ENCODE measurements at regions not wholly inside any gene's neighbourhood (a gene's known extent, or its start where the extent isn't known, plus 50 kb on each side); places are given as distances from the start of the nearest gene placed in this dataset.

- no peak for TF ChIP-seq THAP7 (CRISPR knock-in tag; IDR thresholded peaks at IDR 0.05)
- 0 out of 2 replicates have a peak, but pooled peaks have one; percentile 21 for TF ChIP-seq CBFA2T2 (conservative IDR thresholded peaks at IDR 0.05)
- TF ChIP-seq ZNF197 (CRISPR knock-in tag; IDR thresholded peaks at IDR 0.05; ENCODE audit: low read depth), result no peak
- no peak for TF ChIP-seq ETV1 (tag; conservative IDR thresholded peaks at IDR 0.05; ENCODE audit: low read depth)
- no peak for TF ChIP-seq GABPA (tag; conservative IDR thresholded peaks at IDR 0.05; ENCODE audit: low read depth)
- peak; percentile 34; the same call in 1 of the 2 replicates for TF ChIP-seq FOSL1 (tag; conservative IDR thresholded peaks at IDR 0.05)
- TF ChIP-seq MNT (conservative IDR thresholded peaks at IDR 0.05), result no peak
- no peak for TF ChIP-seq TRIM28 (IDR thresholded peaks at IDR 0.05)
These were observed 80.1 kb upstream of the IPO5 start (continued) for GRCh38 chr13:97873398-97873797.

- Histone ChIP-seq H3K79me2 (ENCODE audit: control insufficient read depth, insufficient read depth, low read length) (no peaks in the 10 kb centered on the region), H3K9me3 (replicated peaks; ENCODE audit: control insufficient read depth, insufficient read depth, low read depth, low read length) (no peaks in the 10 kb centered on the region), H3K4me1 (replicated peaks in 1 of 2; ENCODE audit: control insufficient read depth in 2 of 2, insufficient read depth in 2 of 2, low read length in 2 of 2) (no peaks in the 10 kb centered on the region; a peak in 1 of 5 replicates), H3K9ac (ENCODE audit: insufficient read depth in 1 of 2, low read depth in 2 of 2, low read length in 2 of 2) (no peak overlapping the region), H4K20me1 (replicated peaks; ENCODE audit: control insufficient read depth, insufficient read depth, low read length) (no peaks in the 10 kb centered on the region), H3K36me3 (ENCODE audit: control insufficient read depth, insufficient read depth, low read length) (no peaks in the 10 kb centered on the region), H3K4me2 (ENCODE audit: insufficient read depth, low read length) (no peak overlapping the region), H3K27ac (ENCODE audit: extremely low read depth, low read depth, low read length) (no peak overlapping the region), H3K9me1 (ENCODE audit: control insufficient read depth, insufficient read depth, low read length) (no peaks in the 10 kb centered on the region), H3K4me3 (no peak overlapping the region), H2AFZ (ENCODE audit: low read depth, low read length) (no peak overlapping the region), H3K27me3 (ENCODE audit: control insufficient read depth in 2 of 2, insufficient read depth in 2 of 2, low read length in 2 of 2) (peaks cover 3 to 4% of the 10 kb centered on the region in 2 experiments; a peak in 1 of 5 replicates)
- BruUV-seq (replicated peaks), result no TSS peak
- TF ChIP-seq CHD1 (IDR thresholded peaks at IDR 0.05; ENCODE audit: low read length) (no peak), PURB (CRISPR knock-in tag; IDR thresholded peaks at IDR 0.05; ENCODE audit: low read depth) (no peak), PHTF2 (CRISPR knock-in tag; IDR thresholded peaks at IDR 0.05) (no peak), ZNF639 (CRISPR knock-in tag; conservative IDR thresholded peaks at IDR 0.05 in 1 of 2, IDR thresholded peaks at IDR 0.05 in 1 of 2) (no peak), ERF (CRISPR knock-in tag; IDR thresholded peaks at IDR 0.05) (no peak), CBX5 (IDR thresholded peaks at IDR 0.05; ENCODE audit: borderline replicate concordance, low read depth) (no peak)
- no peak for ATAC-seq
- FAIRE-seq, result no peak
- in situ Hi-C loops (cut with MboI) (no loop called here), intact Hi-C loops (cut with micrococcal nuclease) (no loop called here)
- WGBS (ENCODE audit: insufficient coverage, low coverage, missing lambda C conversion rate), result 3% methylated on average over 6 of the region's 9 CpGs
- ChIA-PET POLR2A (interaction anchor here (0.6 kb wide), 1 partner anchor 348 kb away, joined by 3 read pairs; no protein-coding TSS in a partner anchor), CTCF (ENCODE audit: low intra/inter-chr PET ratio) (no interaction called here)
- no peak for DNase-seq (ENCODE audit: extremely low read depth in 1 of 4, low spot score in 3 of 4)
These were observed 78.3 kb upstream of the IPO5 start for GRCh38 chr13:97875218-97875617.

All from K562 (cell line).